T47D (cell line): ENCODE measurements at regions not wholly inside any gene's neighbourhood (a gene's known extent, or its start where the extent isn't known, plus 50 kb on each side); places are given as distances from the start of the nearest gene placed in this dataset.
"Not testable (repeated sequence)": the region's sequence is repeated elsewhere in the genome, so short reads cannot be mapped to it uniquely, and the experiment has no call there.

Experiments
- DNase-seq, 2 experiments: peaks; one replicate each; pipeline versions ENCODE4 v3.0.0 to v3.0.0-alpha.2; 2011 to 2012; ENCODE audit warnings: low read depth in 1 of 2, low spot score in 1 of 2
- in situ Hi-C: cut with HindIII; loops from 2 replicates; pipeline ENCODE4 v1.10.0; 2016; ENCODE audit warnings: low sequenced_read_pairs, low pct_unique_long_range_greater_than_20kb

- DNase-seq, in situ Hi-C loops: not testable (repeated sequence)
These were observed 405.8 kb upstream of the ANKRD20A1 start for GRCh38 chr9:67452941-67453340.

- DNase-seq, in situ Hi-C loops: not testable (repeated sequence)
These were observed 416.4 kb upstream of the ANKRD20A1 start for GRCh38 chr9:67442313-67442712.

DNA sequence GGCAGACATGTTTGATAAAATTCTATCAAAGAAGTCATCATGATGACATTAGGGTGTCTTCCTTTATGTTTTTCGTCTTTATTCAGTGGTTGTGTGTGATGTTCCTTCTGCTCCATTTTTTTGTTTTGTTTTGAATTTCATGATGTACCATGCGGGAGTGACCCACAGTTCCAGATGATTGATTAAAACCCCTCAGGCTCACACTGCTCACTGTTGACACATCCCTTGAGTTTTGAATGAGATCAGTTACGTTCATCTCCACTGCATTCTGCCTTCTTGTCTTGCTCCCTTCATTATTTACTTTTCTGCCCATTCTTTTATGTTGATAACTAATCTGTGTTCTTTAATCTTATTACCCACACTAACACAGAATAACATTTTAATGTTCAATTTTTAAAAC is 421.7 kb upstream of the ANKRD20A1 start:
- DNase-seq, in situ Hi-C loops: not testable (repeated sequence)

DNA sequence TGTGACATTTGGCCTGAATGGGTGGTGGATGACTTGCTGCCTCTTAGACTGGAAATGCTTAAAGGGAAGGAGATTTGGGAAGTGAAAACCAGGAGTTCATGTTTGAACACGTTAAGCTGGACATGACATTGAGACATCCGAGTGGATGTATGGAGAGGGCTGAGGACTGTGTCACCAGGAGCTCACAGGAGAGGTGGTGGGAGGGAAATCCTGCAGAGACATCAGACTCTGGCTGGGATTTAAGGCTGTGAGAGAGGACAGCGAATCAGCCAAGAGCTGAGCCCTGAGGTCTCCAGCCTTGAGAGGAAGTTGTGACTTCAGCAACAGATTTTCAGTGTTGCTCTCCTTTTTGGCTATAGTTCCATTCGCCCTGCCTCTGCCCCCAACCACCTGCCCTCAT is 432.5 kb upstream of the SPATA31A3 start:
- in situ Hi-C loops = not testable (repeated sequence)

DNA sequence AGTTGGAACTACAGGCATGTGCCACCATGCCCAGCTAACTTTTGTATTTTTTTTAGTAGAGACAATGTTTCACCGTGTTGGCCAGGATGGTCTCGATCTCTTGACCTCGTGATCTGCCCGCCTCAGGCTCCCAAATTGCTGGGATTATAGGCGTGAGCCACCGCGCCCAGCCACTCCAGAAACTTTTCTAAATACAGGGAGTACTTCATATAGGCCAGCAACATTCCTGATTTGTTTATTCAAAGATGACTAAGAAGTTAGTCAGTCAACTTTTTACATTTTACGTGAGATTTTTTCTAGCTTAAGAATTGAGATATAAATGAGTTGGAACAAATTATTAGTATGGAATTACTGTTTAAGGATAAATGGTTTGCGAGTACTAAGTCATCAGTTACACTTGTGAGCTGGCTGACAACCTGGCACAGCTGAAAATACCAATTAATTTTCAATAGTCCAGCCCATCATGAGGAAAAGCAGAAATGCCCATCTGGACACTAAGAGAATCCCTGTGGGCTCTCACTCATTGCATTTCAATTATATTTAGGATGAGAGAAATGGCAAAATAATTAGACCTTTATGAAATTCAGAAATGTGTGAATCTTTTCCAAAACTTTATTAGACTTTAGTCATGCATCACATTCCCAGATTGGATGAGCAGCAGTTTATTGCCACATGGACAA is 430.8 kb upstream of the SPATA31A3 start:
- in situ Hi-C loops, DNase-seq: not testable (repeated sequence)

More for the DNA sequence above, 432.5 kb upstream of the SPATA31A3 start:
- DNase-seq = not testable (repeated sequence)

DNA sequence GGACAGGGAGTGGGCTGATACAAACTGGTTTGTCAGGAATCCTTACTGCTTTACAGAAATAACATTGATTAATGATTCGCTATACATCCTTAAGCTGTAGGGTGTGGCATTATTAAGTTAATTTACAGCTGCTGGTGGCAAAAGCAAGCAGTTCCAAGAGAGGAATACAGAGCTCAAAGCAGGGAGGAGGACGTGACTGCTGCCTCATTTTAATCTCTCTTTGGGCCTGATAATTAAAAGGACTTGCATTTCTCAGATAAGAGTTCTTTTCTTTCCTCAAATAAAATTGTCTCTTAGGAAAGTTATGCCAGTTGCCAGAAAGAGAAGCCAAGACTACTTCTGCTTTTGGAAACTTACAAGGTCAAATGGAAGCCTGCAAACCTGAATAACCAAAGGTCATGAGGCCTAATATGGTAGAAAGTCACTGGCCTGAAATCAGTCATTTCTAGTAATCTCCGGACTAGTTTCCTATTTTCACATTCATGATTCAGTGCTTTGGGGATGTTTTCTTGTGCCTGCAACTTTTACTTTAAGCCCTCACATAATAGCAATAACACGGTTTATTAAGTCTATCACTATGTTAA is 426.2 kb upstream of the SPATA31A3 start:
- DNase-seq, in situ Hi-C loops: not testable (repeated sequence)

DNA sequence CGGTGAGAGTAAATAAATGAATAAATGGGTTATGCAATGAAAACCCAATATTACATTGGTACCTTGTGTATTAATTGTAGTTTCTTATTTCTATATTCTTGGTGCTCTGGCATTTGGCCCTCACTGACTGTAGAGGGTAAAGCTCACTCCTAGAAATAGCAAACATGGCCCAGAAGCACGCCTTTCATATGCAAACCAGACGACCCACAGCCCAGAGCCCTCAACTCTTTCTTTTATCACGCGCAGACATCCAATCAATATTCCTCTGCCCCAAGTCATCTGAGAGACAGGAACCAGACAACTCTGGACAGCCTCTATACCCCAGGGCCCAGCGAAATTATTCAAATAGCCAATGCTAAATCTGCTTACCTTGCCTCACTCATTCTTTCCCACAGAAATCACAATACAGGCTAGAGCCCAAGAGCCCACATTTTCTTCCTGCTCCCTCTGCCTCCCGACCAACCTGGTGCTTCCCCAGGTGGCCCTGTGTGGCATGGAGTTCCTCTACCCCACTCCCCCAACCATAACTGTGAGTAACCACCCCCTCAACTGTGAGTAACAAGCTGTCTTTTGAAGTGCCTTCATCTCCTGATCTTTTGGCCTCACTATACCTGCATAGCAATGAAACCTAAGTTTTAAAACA is 425.1 kb upstream of the SPATA31A3 start:
- in situ Hi-C loops, DNase-seq: not testable (repeated sequence)

DNA sequence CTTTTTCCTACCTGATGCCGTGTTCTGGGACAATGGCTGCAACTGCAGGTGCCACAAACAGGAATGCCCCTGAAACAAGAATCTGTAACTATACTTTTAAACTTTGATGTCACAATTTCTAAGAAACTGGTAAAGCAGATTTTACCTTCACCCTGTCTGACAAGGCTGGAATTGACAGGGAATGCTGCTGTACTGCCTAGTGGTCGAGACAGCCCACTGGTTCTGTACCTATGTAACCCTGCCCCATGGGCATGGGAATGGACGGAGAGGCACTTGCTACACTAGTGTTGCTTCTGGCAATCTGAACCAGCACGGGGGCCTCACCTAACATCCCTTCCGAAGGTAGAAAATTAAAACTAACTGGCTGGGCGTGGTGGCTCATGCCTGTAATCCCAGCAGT is 424.3 kb upstream of the SPATA31A3 start:
- DNase-seq, in situ Hi-C loops: not testable (repeated sequence)

GRCh38 chr9:67410606-67411220 is 418.4 kb upstream of the SPATA31A3 start:
- in situ Hi-C loops, DNase-seq: not testable (repeated sequence)

DNA sequence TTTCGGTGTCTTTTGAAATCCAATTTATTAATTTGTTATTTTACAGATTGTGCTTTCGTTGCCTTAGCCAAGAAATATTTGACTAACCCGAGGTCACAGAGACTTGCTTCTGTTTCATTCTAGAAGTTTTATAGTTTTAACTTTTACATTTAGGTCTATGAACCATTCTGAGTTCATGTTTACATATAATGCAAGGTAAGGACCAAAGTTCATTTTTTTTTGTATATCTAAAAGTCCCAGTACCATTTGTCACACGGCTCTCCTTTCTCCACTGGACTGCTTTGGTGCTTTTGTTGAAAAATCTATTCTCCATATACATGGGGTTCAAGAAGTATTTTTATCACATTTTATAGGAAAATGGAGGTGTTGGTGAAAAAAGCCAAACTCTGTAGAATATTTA is 411.4 kb upstream of the SPATA31A3 start:
- in situ Hi-C loops = not testable (repeated sequence)

DNA sequence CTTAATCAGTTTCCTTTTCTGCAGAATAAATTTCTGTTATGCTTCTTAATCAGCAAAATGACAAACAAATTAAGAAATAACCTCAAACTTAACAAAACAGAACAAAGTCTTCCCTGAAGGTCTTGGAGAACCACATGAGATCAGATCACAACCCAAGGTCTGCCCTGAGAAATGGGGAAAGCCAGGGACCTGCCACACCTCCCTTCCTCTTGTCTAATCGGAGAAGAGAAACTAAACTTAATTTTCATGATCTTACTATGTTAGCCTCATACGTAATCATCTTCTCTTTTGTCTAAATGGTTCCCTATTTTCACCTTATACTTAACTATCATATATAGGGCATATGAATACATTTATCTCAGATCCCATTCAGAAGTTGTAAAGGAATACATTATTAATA is 405.4 kb upstream of the SPATA31A3 start:
- in situ Hi-C loops, DNase-seq: not testable (repeated sequence)

More for the DNA sequence above, 411.4 kb upstream of the SPATA31A3 start:
- not testable (repeated sequence) for DNase-seq

- DNase-seq, in situ Hi-C loops: not testable (repeated sequence)
These were observed 402.4 kb upstream of the SPATA31A3 start for GRCh38 chr9:67394782-67395181.

DNA sequence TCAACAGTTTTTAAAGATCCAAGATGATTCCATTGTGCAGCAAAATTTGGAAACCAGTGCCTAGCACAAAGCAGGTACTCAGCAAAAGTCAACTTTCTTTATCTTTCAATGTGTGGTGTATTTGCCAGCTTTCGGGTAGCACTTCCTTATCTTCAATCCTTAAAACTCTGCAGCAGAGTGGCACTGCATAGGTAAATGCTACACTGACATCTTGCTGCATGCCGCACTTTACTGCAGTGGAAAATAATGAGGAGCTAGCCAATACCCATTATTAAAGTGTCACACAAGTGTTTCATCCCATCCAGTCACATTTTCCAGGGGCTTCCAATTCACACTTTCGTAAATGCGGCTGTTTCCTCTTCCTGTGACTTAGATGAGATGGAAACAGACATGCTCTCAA is 401.7 kb upstream of the SPATA31A3 start:
- DNase-seq, in situ Hi-C loops: not testable (repeated sequence)

- DNase-seq, in situ Hi-C loops: not testable (repeated sequence)
These were observed 377.3 kb upstream of the SPATA31A3 start for GRCh38 chr9:67369664-67370063.

DNA sequence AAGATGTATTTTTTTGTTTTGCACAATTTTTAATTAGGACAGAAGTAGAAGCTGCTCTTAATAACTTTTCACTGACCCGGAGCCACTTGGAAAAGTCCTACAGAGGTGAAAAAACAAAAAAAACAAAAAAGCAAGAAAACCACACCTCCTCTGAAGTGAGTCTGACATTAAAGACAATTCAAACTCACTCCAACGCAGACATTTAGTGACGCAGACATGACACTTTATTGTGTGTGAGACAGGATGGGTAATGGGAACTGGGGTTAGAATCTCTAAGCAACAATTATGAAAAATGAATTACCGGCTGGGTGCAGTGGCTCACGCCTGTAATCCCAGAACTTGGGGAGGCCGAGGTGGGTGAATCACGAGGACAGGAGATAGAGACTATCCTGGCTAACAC is 370.0 kb upstream of the SPATA31A3 start:
- in situ Hi-C loops, DNase-seq: not testable (repeated sequence)

DNA sequence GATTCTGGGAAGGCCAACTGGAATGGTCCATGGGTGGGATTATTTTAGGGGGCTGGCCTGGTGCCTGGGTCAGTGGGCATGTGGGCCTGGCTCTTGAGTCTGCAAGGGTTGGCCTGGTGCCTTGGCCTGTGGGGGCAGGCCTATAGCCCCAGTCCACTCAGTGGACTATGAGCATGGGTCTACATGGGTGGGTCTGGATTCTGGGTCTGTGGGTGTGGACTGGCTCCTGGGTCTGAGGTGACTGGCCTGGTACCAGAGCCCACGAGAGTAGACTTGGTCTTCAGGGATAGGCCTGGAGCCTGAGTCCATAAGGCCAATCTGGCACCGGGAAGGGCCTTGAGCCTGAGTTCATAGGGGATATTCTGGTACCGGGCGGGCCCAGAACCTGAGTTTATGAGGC is 361.6 kb upstream of the SPATA31A3 start:
- DNase-seq, in situ Hi-C loops: not testable (repeated sequence)

DNA sequence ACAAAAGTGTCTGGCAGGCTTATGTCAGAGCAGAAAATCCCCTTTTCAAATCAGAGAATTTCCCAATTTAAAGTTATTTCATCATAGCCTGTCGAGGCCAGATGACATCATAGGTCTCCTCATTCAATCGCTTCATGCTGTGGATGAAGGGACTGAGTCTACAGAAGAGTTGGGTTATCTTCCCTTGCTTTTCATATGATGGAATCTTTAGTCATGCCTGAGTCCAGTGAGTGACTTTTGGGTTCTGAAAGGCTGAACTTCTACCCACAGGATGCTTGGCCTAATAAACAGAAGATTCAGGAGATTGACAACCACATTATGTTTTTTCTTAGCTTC is 357.0 kb upstream of the SPATA31A3 start:
- in situ Hi-C loops, DNase-seq: not testable (repeated sequence)

- in situ Hi-C loops, DNase-seq: not testable (repeated sequence)
These were observed 356.4 kb upstream of the SPATA31A3 start for GRCh38 chr9:67348562-67349423.
